Trophoblast cell (in vitro differentiated cells and primary cell): ENCODE measurements at regions not wholly inside any gene's neighbourhood (a gene's known extent, or its start where the extent isn't known, plus 50 kb on each side); places are given as distances from the start of the nearest gene placed in this dataset.

Experiments
- DNase-seq, 2 donors: peaks; one replicate each; pipeline ENCODE4 v3.0.0-alpha.2; 2016
- H2AFZ ChIP-seq: 2 replicates; pipeline ENCODE4 v1.6.1; 2013; ENCODE audit warnings: low read length, moderate library complexity, mild to moderate bottlenecking; ENCODE audit not compliant: insufficient read depth, poor library complexity
- H2AK5ac ChIP-seq: 2 replicates; pipeline ENCODE4 v1.6.1; 2013; ENCODE audit warnings: mild to moderate bottlenecking, low read length
- H2BK120ac ChIP-seq: 2 replicates; pipeline ENCODE4 v1.6.1; 2013; ENCODE audit warnings: low read length, mild to moderate bottlenecking, moderate library complexity; ENCODE audit not compliant: insufficient read depth, poor library complexity
- H2BK12ac ChIP-seq: 2 replicates; pipeline ENCODE4 v1.6.1; 2013; ENCODE audit warnings: mild to moderate bottlenecking, low read length, moderate library complexity
- H2BK5ac ChIP-seq: 2 replicates; pipeline ENCODE4 v1.6.1; 2013; ENCODE audit warnings: low read length, low read depth, moderate library complexity, mild to moderate bottlenecking; ENCODE audit not compliant: poor library complexity
- H3K14ac ChIP-seq: 2 replicates; pipeline ENCODE4 v1.6.1; 2013; ENCODE audit warnings: mild to moderate bottlenecking, low read length
- H3K18ac ChIP-seq: 2 replicates; pipeline ENCODE4 v1.6.1; 2013; ENCODE audit warnings: mild to moderate bottlenecking, low read length
- H3K23ac ChIP-seq: 2 replicates; pipeline ENCODE4 v1.6.1; 2013; ENCODE audit warnings: low read length
- H3K27ac ChIP-seq: 2 replicates; pipeline ENCODE4 v1.5.1; 2013; ENCODE audit warnings: low read depth, mild to moderate bottlenecking, inconsistent platforms, low read length, moderate library complexity
- H3K27me3 ChIP-seq: 2 replicates; pipeline ENCODE4 v1.6.1; 2013; ENCODE audit warnings: inconsistent platforms, mild to moderate bottlenecking, low read length, moderate library complexity; ENCODE audit not compliant: insufficient read depth
- H3K36me3 ChIP-seq, 2 experiments: 1 replicate in 1 of 2; 2 replicates in 1 of 2; pipeline ENCODE4 v1.6.1; 2013; ENCODE audit warnings: low read length in 2 of 2, mild to moderate bottlenecking in 2 of 2, moderate library complexity in 1 of 2; ENCODE audit not compliant: insufficient read depth in 2 of 2, control insufficient read depth in 1 of 2
- H3K4ac ChIP-seq: 2 replicates; pipeline ENCODE4 v1.6.1; 2013; ENCODE audit warnings: low read depth, mild to moderate bottlenecking, low read length, moderate library complexity
- H3K4me1 ChIP-seq, 2 experiments: 1 replicate in 1 of 2; 2 replicates in 1 of 2; pipeline ENCODE4 v1.6.1; 2013; ENCODE audit warnings: low read length in 2 of 2, mild to moderate bottlenecking in 2 of 2, moderate library complexity in 1 of 2; ENCODE audit not compliant: insufficient read depth in 2 of 2, control insufficient read depth in 1 of 2
- H3K4me2 ChIP-seq: 2 replicates; pipeline ENCODE4 v1.6.1; 2013; ENCODE audit warnings: inconsistent platforms, mild to moderate bottlenecking, low read length, moderate library complexity
- H3K4me3 ChIP-seq: 2 replicates; pipeline ENCODE4 v1.5.1; 2013; ENCODE audit warnings: mild to moderate bottlenecking, low read depth, low read length, inconsistent platforms
- H3K79me1 ChIP-seq: one replicate; pipeline ENCODE4 v1.6.1; 2013; ENCODE audit warnings: low read length
- H3K79me2 ChIP-seq: 2 replicates; pipeline ENCODE4 v1.6.1; 2013; ENCODE audit warnings: low read length, mild to moderate bottlenecking; ENCODE audit not compliant: control insufficient read depth, insufficient read depth, poor library complexity
- H3K9ac ChIP-seq: 2 replicates; pipeline ENCODE4 v1.6.1; 2013; ENCODE audit warnings: mild to moderate bottlenecking, low read length
- H3K9me3 ChIP-seq: 2 replicates; pipeline ENCODE4 v1.6.1; 2013; ENCODE audit warnings: low read depth, mild to moderate bottlenecking, control low read depth, inconsistent platforms, low read length; ENCODE audit not compliant: insufficient read depth
- H4K12ac ChIP-seq: 2 replicates; pipeline ENCODE4 v1.6.1; 2013; ENCODE audit warnings: low read depth, mild to moderate bottlenecking, low read length, moderate library complexity
- H4K8ac ChIP-seq: 2 replicates; pipeline ENCODE4 v1.6.1; 2013; ENCODE audit warnings: low read depth, mild to moderate bottlenecking, low read length, moderate library complexity
- H4K91ac ChIP-seq: one replicate; pipeline ENCODE4 v1.6.1; 2013; ENCODE audit warnings: low read depth, mild to moderate bottlenecking, low read length, moderate library complexity
- WGBS: extraction: QIAGEN DNeasy Blood & Tissue Kit; methylation state at CpG from one replicate; pipeline ENCODE4 v1.1.7; 2013; ENCODE audit warnings: missing lambda C conversion rate; ENCODE audit not compliant: insufficient read length, insufficient coverage; ENCODE audit errors: extremely low coverage; 5-methylcytosine and 5-hydroxymethylcytosine counted together

- H3K79me1 ChIP-seq = no peaks in the 10 kb centered on the region
- no peak overlapping the region for H3K18ac ChIP-seq
- WGBS = no CpG with 5 or more reads among the region's 1 CpG
- H3K4me3 ChIP-seq = no peak overlapping the region
- no peaks in the 10 kb centered on the region for H3K36me3 ChIP-seq
- no peak overlapping the region for H4K8ac ChIP-seq
- H2BK120ac ChIP-seq = no peak overlapping the region
- no peak overlapping the region for H2BK12ac ChIP-seq
- H3K27me3 ChIP-seq = no peaks in the 10 kb centered on the region
- H3K9me3 ChIP-seq = no peaks in the 10 kb centered on the region
- no peak overlapping the region for H4K91ac ChIP-seq
- DNase-seq = no peak
- no peak overlapping the region for H3K4ac ChIP-seq
- no peak overlapping the region for H2AK5ac ChIP-seq
- H3K23ac ChIP-seq = no peak overlapping the region
- H3K79me2 ChIP-seq = no peaks in the 10 kb centered on the region
- no peaks in the 10 kb centered on the region for H3K4me1 ChIP-seq
- no peak overlapping the region for H2AFZ ChIP-seq
- no peak overlapping the region for H3K9ac ChIP-seq
- H3K4me2 ChIP-seq = no peak overlapping the region
- H4K12ac ChIP-seq = no peak overlapping the region
- H3K27ac ChIP-seq = no peak overlapping the region
- H3K14ac ChIP-seq = no peak overlapping the region
- no peak overlapping the region for H2BK5ac ChIP-seq
These were observed 230.6 kb upstream of the TRPC5 start for GRCh38 chrX:112313201-112313600.

- Histone ChIP-seq H3K4ac (no peak overlapping the region), H4K12ac (no peak overlapping the region), H3K27ac (no peak overlapping the region), H2BK5ac (no peak overlapping the region), H3K18ac (no peak overlapping the region), H3K14ac (no peak overlapping the region), H3K4me2 (no peak overlapping the region), H3K79me2 (no peaks in the 10 kb centered on the region), H2AFZ (no peak overlapping the region), H3K36me3 (no peaks in the 10 kb centered on the region), H2BK12ac (no peak overlapping the region), H3K9ac (no peak overlapping the region), H3K79me1 (no peaks in the 10 kb centered on the region), H2BK120ac (no peak overlapping the region), H4K8ac (no peak overlapping the region), H3K9me3 (no peaks in the 10 kb centered on the region), H4K91ac (no peak overlapping the region), H3K27me3 (no peaks in the 10 kb centered on the region), H2AK5ac (no peak overlapping the region), H3K4me3 (no peak overlapping the region), H3K4me1 (no peaks in the 10 kb centered on the region), H3K23ac (no peak overlapping the region)
- DNase-seq = no peak
- WGBS = no CpG with 5 or more reads among the region's 3 CpGs
These were observed 223.5 kb upstream of the TRPC5 start for GRCh38 chrX:112306027-112306426.

- H3K4me3 ChIP-seq = no peak overlapping the region
- no peak overlapping the region for H3K4me2 ChIP-seq
- no peaks in the 10 kb centered on the region for H3K79me2 ChIP-seq
- H3K18ac ChIP-seq = no peak overlapping the region
- no peak overlapping the region for H3K14ac ChIP-seq
- no peak overlapping the region for H2BK120ac ChIP-seq
- H4K8ac ChIP-seq = no peak overlapping the region
- H2BK5ac ChIP-seq = no peak overlapping the region
- H2AFZ ChIP-seq = no peak overlapping the region
- H3K36me3 ChIP-seq = no peaks in the 10 kb centered on the region
- H3K27ac ChIP-seq = no peak overlapping the region
- WGBS = no CpG with 5 or more reads among the region's 1 CpG
- no peak overlapping the region for H4K91ac ChIP-seq
- DNase-seq = no peak
- no peaks in the 10 kb centered on the region for H3K9me3 ChIP-seq
- no peak overlapping the region for H3K4ac ChIP-seq
- H4K12ac ChIP-seq = no peak overlapping the region
- H2AK5ac ChIP-seq = no peak overlapping the region
- no peak overlapping the region for H2BK12ac ChIP-seq
- no peaks in the 10 kb centered on the region for H3K27me3 ChIP-seq
- H3K9ac ChIP-seq = no peak overlapping the region
- H3K4me1 ChIP-seq = no peaks in the 10 kb centered on the region
- no peak overlapping the region for H3K23ac ChIP-seq
- H3K79me1 ChIP-seq = no peaks in the 10 kb centered on the region
These were observed 197.4 kb upstream of the TRPC5 start for GRCh38 chrX:112279940-112280339.

- no peak overlapping the region for H2AK5ac ChIP-seq
- no peak overlapping the region for H4K12ac ChIP-seq
- no peak overlapping the region for H3K23ac ChIP-seq
- H3K9me3 ChIP-seq = no peaks in the 10 kb centered on the region
- no peak overlapping the region for H4K8ac ChIP-seq
- no peak overlapping the region for H3K9ac ChIP-seq
- no peak overlapping the region for H3K27ac ChIP-seq
- no peak overlapping the region for H2BK120ac ChIP-seq
- H3K79me1 ChIP-seq = no peaks in the 10 kb centered on the region
- H3K4ac ChIP-seq = no peak overlapping the region
- no peak overlapping the region for H2BK5ac ChIP-seq
- H3K4me1 ChIP-seq = no peaks in the 10 kb centered on the region
- no peaks in the 10 kb centered on the region for H3K79me2 ChIP-seq
- H2BK12ac ChIP-seq = no peak overlapping the region
- no peak overlapping the region for H3K18ac ChIP-seq
- H3K27me3 ChIP-seq = no peaks in the 10 kb centered on the region
- no peak overlapping the region for H2AFZ ChIP-seq
- no peaks in the 10 kb centered on the region for H3K36me3 ChIP-seq
- no peak overlapping the region for H3K14ac ChIP-seq
- no peak overlapping the region for H4K91ac ChIP-seq
- no peak overlapping the region for H3K4me2 ChIP-seq
- WGBS = no CpG with 5 or more reads among the region's 2 CpGs
- H3K4me3 ChIP-seq = no peak overlapping the region
- no peak for DNase-seq
These were observed 188.4 kb upstream of the TRPC5 start for GRCh38 chrX:112270991-112271390.
